H9 (cell line): ENCODE measurements at regions not wholly inside any gene's neighbourhood (a gene's known extent, or its start where the extent isn't known, plus 50 kb on each side); places are given as distances from the start of the nearest gene placed in this dataset.

Experiments used
- DNase-seq: peaks from one replicate; pipeline ENCODE4 v3.0.0-alpha.2; 2017
- H2AFZ ChIP-seq: one replicate; pipeline ENCODE4 v1.6.1; 2013; ENCODE audit warnings: mild to moderate bottlenecking, low read length, control low read depth, moderate library complexity
- H2AK5ac ChIP-seq: 2 replicates; pipeline ENCODE4 v1.6.1; 2013; ENCODE audit warnings: low read length, control low read depth, mixed read lengths; ENCODE audit not compliant: insufficient read length
- H2BK120ac ChIP-seq: one replicate; pipeline ENCODE4 v1.6.1; 2013; ENCODE audit warnings: low read depth, mild to moderate bottlenecking, low read length, control low read depth, inconsistent platforms; ENCODE audit not compliant: poor library complexity, severe bottlenecking
- H2BK12ac ChIP-seq: 2 replicates; pipeline ENCODE4 v1.6.1; 2013; ENCODE audit warnings: low read length, control low read depth, mixed read lengths, low read depth; ENCODE audit not compliant: insufficient read length
- H2BK15ac ChIP-seq: 2 replicates; pipeline ENCODE4 v1.6.1; 2013; ENCODE audit warnings: low read depth, low read length, control low read depth
- H2BK20ac ChIP-seq: one replicate; pipeline ENCODE4 v1.6.1; 2013; ENCODE audit warnings: low read depth, mild to moderate bottlenecking, low read length, control low read depth, inconsistent platforms; ENCODE audit not compliant: poor library complexity, severe bottlenecking
- H2BK5ac ChIP-seq: 2 replicates; pipeline ENCODE4 v1.6.1; 2013; ENCODE audit warnings: low read length, control low read depth, mixed read lengths; ENCODE audit not compliant: insufficient read length
- H3K14ac ChIP-seq: 2 replicates; pipeline ENCODE4 v1.6.1; 2013; ENCODE audit warnings: low read length, control low read depth; ENCODE audit not compliant: insufficient read depth
- H3K18ac ChIP-seq: 2 replicates; pipeline ENCODE4 v1.6.1; 2013; ENCODE audit warnings: low read depth, mild to moderate bottlenecking, mixed read lengths, low read length, control low read depth; ENCODE audit not compliant: insufficient read length
- H3K23ac ChIP-seq: 2 replicates; pipeline ENCODE4 v1.6.1; 2013; ENCODE audit warnings: low read length, control low read depth, mixed read lengths, low read depth; ENCODE audit not compliant: insufficient read length
- H3K23me2 ChIP-seq: 2 replicates; pipeline ENCODE4 v1.6.1; 2013; ENCODE audit warnings: low read depth, mild to moderate bottlenecking, mixed read lengths, low read length, control low read depth; ENCODE audit not compliant: insufficient read length, poor library complexity, severe bottlenecking
- H3K27ac ChIP-seq: 2 replicates; pipeline ENCODE4 v1.5.1; 2013; ENCODE audit warnings: low read length, control low read depth, mixed read lengths, low read depth; ENCODE audit not compliant: insufficient read length
- H3K27me3 ChIP-seq: 2 replicates; pipeline ENCODE4 v1.6.1; 2013; ENCODE audit warnings: low read length, control low read depth, inconsistent platforms; ENCODE audit not compliant: insufficient read depth
- H3K4ac ChIP-seq: 2 replicates; pipeline ENCODE4 v1.6.1; 2013; ENCODE audit warnings: low read depth, mild to moderate bottlenecking, control low read depth, inconsistent platforms, low read length, moderate library complexity
- H3K4me1 ChIP-seq: 2 replicates; pipeline ENCODE4 v1.6.1; 2013; ENCODE audit warnings: low read length, control low read depth, inconsistent platforms; ENCODE audit not compliant: insufficient read depth
- H3K4me2 ChIP-seq: 2 replicates; pipeline ENCODE4 v1.6.1; 2013; ENCODE audit warnings: low read length, control low read depth, mixed read lengths; ENCODE audit not compliant: insufficient read length, insufficient read depth
- H3K56ac ChIP-seq: 2 replicates; pipeline ENCODE4 v1.6.1; 2013; ENCODE audit warnings: low read depth, mild to moderate bottlenecking, mixed read lengths, low read length, control low read depth; ENCODE audit not compliant: insufficient read length
- H3K79me1 ChIP-seq: 2 replicates; pipeline ENCODE4 v1.6.1; 2013; ENCODE audit warnings: low read depth, mild to moderate bottlenecking, moderate library complexity, low read length, control low read depth, inconsistent platforms; ENCODE audit not compliant: insufficient read depth, poor library complexity, severe bottlenecking
- H3K79me2 ChIP-seq: 2 replicates; pipeline ENCODE4 v1.6.1; 2013; ENCODE audit warnings: low read length, control low read depth, inconsistent platforms; ENCODE audit not compliant: insufficient read depth
- H3K9ac ChIP-seq: 2 replicates; pipeline ENCODE4 v1.6.1; 2013; ENCODE audit warnings: low read length, control low read depth, mixed read lengths; ENCODE audit not compliant: insufficient read length; ENCODE audit errors: extremely low read depth
- H3K9me3 ChIP-seq: one replicate; pipeline ENCODE4 v1.6.1; 2013; ENCODE audit warnings: low read depth, low read length, inconsistent platforms; ENCODE audit not compliant: control insufficient read depth
- H3T11ph ChIP-seq: one replicate; pipeline ENCODE4 v1.6.1; 2013; ENCODE audit warnings: mild to moderate bottlenecking, low read length, control low read depth, inconsistent platforms
- H4K20me1 ChIP-seq: one replicate; pipeline ENCODE4 v1.6.1; 2013; ENCODE audit not compliant: control insufficient read depth, insufficient read length, insufficient read depth
- H4K5ac ChIP-seq: 2 replicates; pipeline ENCODE4 v1.6.1; 2013; ENCODE audit warnings: low read depth, mild to moderate bottlenecking, mixed read lengths, low read length, control low read depth; ENCODE audit not compliant: insufficient read length
- H4K8ac ChIP-seq: replicated peaks from 2 replicates; pipeline ENCODE4 v1.6.1; 2013; ENCODE audit warnings: low read length, control low read depth, mixed read lengths, low read depth; ENCODE audit not compliant: insufficient read length
- H4K91ac ChIP-seq: 2 replicates; pipeline ENCODE4 v1.6.1; 2013; ENCODE audit warnings: low read depth, mild to moderate bottlenecking, moderate library complexity, mixed read lengths, low read length, control low read depth; ENCODE audit not compliant: insufficient read length
- H3K27ac Mint-ChIP-seq, 3 experiments: 2 replicates in 2 of 3; 3 replicates in 1 of 3; pipeline ENCODE4 v1.8.0; 2020 to 2021; ENCODE audit warnings: mixed read lengths in 3 of 3, mild to moderate bottlenecking in 1 of 3, moderate library complexity in 1 of 3
- H3K27me3 Mint-ChIP-seq: 2 replicates; pipeline ENCODE4 v1.8.0; 2021; ENCODE audit warnings: low read depth, mild to moderate bottlenecking, moderate library complexity, mixed read lengths
- H3K36me3 Mint-ChIP-seq, 3 experiments: 2 replicates in 2 of 3; 3 replicates in 1 of 3; pipeline ENCODE4 v1.8.0; 2020 to 2021; ENCODE audit warnings: low read depth in 3 of 3, mixed read lengths in 3 of 3; ENCODE audit not compliant: insufficient read depth in 1 of 3
- H3K4me1 Mint-ChIP-seq, 2 experiments: 2 replicates each; pipeline ENCODE4 v1.8.0; 2020; ENCODE audit warnings: mixed read lengths in 2 of 2
- H3K4me3 Mint-ChIP-seq, 2 experiments: 2 replicates in 1 of 2; 3 replicates in 1 of 2; pipeline ENCODE4 v1.8.0; 2020 to 2021; ENCODE audit warnings: mild to moderate bottlenecking in 2 of 2, mixed read lengths in 2 of 2, moderate library complexity in 1 of 2
- H3K9me3 Mint-ChIP-seq, 2 experiments: 2 replicates in 1 of 2; 3 replicates in 1 of 2; pipeline ENCODE4 v1.8.0; 2020; ENCODE audit warnings: mild to moderate bottlenecking in 2 of 2, mixed read lengths in 2 of 2, moderate library complexity in 1 of 2
- WGBS: extraction: QIAGEN DNeasy Blood & Tissue Kit; methylation state at CpG from one replicate; pipeline ENCODE4 v1.1.7; 2013; ENCODE audit warnings: missing lambda C conversion rate, low lambda C conversion rate, mixed read lengths; ENCODE audit not compliant: insufficient read length; ENCODE audit errors: extremely low coverage; 5-methylcytosine and 5-hydroxymethylcytosine counted together
- TF ChIP-seq, protein P1 (sequence below): fragments of 200-600 bp; sonication (generic); conservative IDR thresholded peaks from 3 replicates; pipeline ENCODE4 v1.8.0; 2021; ENCODE audit warnings: antibody characterized with exemption, mild to moderate bottlenecking

DNA sequence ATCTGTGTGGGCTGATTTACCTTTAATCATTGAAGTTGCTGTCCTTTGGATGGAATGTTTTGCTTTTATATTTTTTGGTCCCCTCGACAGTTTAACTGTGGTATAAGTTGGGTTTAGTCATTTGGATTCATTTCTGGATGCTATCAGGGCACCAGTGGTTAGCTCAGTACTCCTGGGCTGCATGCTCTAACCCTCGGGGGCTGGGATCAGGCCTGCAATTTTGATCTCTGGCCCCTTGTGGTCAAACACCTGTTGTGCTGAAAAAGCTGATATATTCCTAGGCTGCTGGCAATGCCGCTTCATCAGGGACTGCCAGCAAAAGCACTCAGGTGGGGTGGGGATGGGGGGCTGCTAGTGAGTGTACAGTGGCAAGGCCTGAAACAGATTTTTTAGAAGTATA is 440.4 kb upstream of the RIOK2 start:
- Histone ChIP-seq H4K20me1 (no peaks in the 10 kb centered on the region), H3K23ac (no peak overlapping the region), H3T11ph (no peak overlapping the region), H3K79me1 (no peaks in the 10 kb centered on the region), H2AK5ac (no peak overlapping the region), H3K9me3 (no peaks in the 10 kb centered on the region), H3K4me1 (no peaks in the 10 kb centered on the region), H3K4me2 (no peak overlapping the region), H3K79me2 (no peaks in the 10 kb centered on the region), H2BK20ac (no peak overlapping the region), H3K18ac (no peak overlapping the region), H4K5ac (no peak overlapping the region), H4K8ac (no peak overlapping the region), H2BK5ac (no peak overlapping the region), H3K27ac (no peak overlapping the region), H4K91ac (no peak overlapping the region), H3K14ac (no peak overlapping the region), H3K4ac (no peak overlapping the region), H2BK120ac (no peak overlapping the region), H3K9ac (no peak overlapping the region), H3K23me2 (no peaks in the 10 kb centered on the region), H2AFZ (no peak overlapping the region), H2BK15ac (no peak overlapping the region), H3K27me3 (no peaks in the 10 kb centered on the region), H3K56ac (no peak overlapping the region), H2BK12ac (no peak overlapping the region)
- no CpG with 5 or more reads among the region's 3 CpGs for whole genome bisulfite sequencing
- Mint-ChIP-seq H3K4me3 (no peak overlapping the region), H3K27me3 (no peaks in the 10 kb centered on the region), H3K36me3 (no peaks in the 10 kb centered on the region), H3K27ac (no peak overlapping the region), H3K4me1 (peaks cover 2 to 13% of the 10 kb centered on the region in 2 experiments; a peak in 3 of 4 replicates), H3K9me3 (no peaks in the 10 kb centered on the region; a peak in 2 of 5 replicates)
- peak; percentile 28 for DNase-seq
- TF ChIP-seq, protein P1, sequence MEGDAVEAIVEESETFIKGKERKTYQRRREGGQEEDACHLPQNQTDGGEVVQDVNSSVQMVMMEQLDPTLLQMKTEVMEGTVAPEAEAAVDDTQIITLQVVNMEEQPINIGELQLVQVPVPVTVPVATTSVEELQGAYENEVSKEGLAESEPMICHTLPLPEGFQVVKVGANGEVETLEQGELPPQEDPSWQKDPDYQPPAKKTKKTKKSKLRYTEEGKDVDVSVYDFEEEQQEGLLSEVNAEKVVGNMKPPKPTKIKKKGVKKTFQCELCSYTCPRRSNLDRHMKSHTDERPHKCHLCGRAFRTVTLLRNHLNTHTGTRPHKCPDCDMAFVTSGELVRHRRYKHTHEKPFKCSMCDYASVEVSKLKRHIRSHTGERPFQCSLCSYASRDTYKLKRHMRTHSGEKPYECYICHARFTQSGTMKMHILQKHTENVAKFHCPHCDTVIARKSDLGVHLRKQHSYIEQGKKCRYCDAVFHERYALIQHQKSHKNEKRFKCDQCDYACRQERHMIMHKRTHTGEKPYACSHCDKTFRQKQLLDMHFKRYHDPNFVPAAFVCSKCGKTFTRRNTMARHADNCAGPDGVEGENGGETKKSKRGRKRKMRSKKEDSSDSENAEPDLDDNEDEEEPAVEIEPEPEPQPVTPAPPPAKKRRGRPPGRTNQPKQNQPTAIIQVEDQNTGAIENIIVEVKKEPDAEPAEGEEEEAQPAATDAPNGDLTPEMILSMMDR, result no peak; the same call in 2 of the 3 replicates
